ENCODE measurements at regions not wholly inside any gene's neighbourhood (a gene's known extent, or its start where the extent isn't known, plus 50 kb on each side); places are given as distances from the start of the nearest gene placed in this dataset.
"Not testable (repeated sequence)": the region's sequence is repeated elsewhere in the genome, so short reads cannot be mapped to it uniquely, and the experiment has no call there.

- Histone ChIP-seq H3K4me3 (ENCODE audit: low read length in 2 of 2) (no peak overlapping the region), H3K27me3 (ENCODE audit: control insufficient read depth in 2 of 2, insufficient read depth in 2 of 2, low read length in 2 of 2) (no peaks in the 10 kb centered on the region), H3K9ac (ENCODE audit: low read depth in 1 of 2, low read length in 2 of 2) (no peak overlapping the region)
Observed at GRCh38 chr12:84422340-84422739, 490.3 kb downstream of the SLC6A15 start.

GRCh38 chr12:84421103-84421502 lies 491.5 kb downstream of the SLC6A15 start:
- no peaks in the 10 kb centered on the region for H3K36me3 ChIP-seq (ENCODE audit: control insufficient read depth in 2 of 2, insufficient read depth in 2 of 2, low read length in 2 of 2)
- H3K27me3 ChIP-seq (ENCODE audit: control insufficient read depth in 2 of 2, insufficient read depth in 2 of 2, low read length in 2 of 2) = no peaks in the 10 kb centered on the region
- H3K4me3 ChIP-seq (ENCODE audit: low read length in 2 of 2) = no peak overlapping the region
- no peak overlapping the region for H3K9ac ChIP-seq (ENCODE audit: low read depth in 1 of 2, low read length in 2 of 2)
- no peaks in the 10 kb centered on the region for H3K9me3 ChIP-seq (ENCODE audit: control insufficient read depth in 2 of 2, low read length in 2 of 2)
- H3K4me1 ChIP-seq (ENCODE audit: control insufficient read depth in 2 of 2, insufficient read depth in 2 of 2, low read length in 2 of 2) = no peaks in the 10 kb centered on the region
- no peak overlapping the region for H3K27ac ChIP-seq (ENCODE audit: low read depth in 2 of 2, low read length in 2 of 2)

More at GRCh38 chr12:84422340-84422739, 490.3 kb downstream of the SLC6A15 start:
- H3K27ac ChIP-seq (ENCODE audit: low read depth in 2 of 2, low read length in 2 of 2) = no peak overlapping the region
- no peaks in the 10 kb centered on the region for H3K9me3 ChIP-seq (ENCODE audit: control insufficient read depth in 2 of 2, low read length in 2 of 2)
- H3K36me3 ChIP-seq (ENCODE audit: control insufficient read depth in 2 of 2, insufficient read depth in 2 of 2, low read length in 2 of 2) = no peaks in the 10 kb centered on the region
- H3K4me1 ChIP-seq (ENCODE audit: control insufficient read depth in 2 of 2, insufficient read depth in 2 of 2, low read length in 2 of 2) = no peaks in the 10 kb centered on the region

- no peak overlapping the region for H3K27ac ChIP-seq (ENCODE audit: low read depth in 2 of 2, low read length in 2 of 2)
- H3K36me3 ChIP-seq (ENCODE audit: control insufficient read depth in 2 of 2, insufficient read depth in 2 of 2, low read length in 2 of 2) = no peaks in the 10 kb centered on the region
- no peaks in the 10 kb centered on the region for H3K9me3 ChIP-seq (ENCODE audit: control insufficient read depth in 2 of 2, low read length in 2 of 2)
- H3K4me1 ChIP-seq (ENCODE audit: control insufficient read depth in 2 of 2, insufficient read depth in 2 of 2, low read length in 2 of 2) = no peaks in the 10 kb centered on the region
- H3K4me3 ChIP-seq (ENCODE audit: low read length in 2 of 2) = no peak overlapping the region
- H3K27me3 ChIP-seq (ENCODE audit: control insufficient read depth in 2 of 2, insufficient read depth in 2 of 2, low read length in 2 of 2) = no peaks in the 10 kb centered on the region
- H3K9ac ChIP-seq (ENCODE audit: low read depth in 1 of 2, low read length in 2 of 2) = no peak overlapping the region
Observed at GRCh38 chr12:84416626-84417025, 496.0 kb downstream of the SLC6A15 start.

GRCh38 chr12:84415946-84416345 lies 496.7 kb downstream of the SLC6A15 start:
- H3K9ac ChIP-seq (ENCODE audit: low read depth in 1 of 2, low read length in 2 of 2) = no peak overlapping the region
- no peak overlapping the region for H3K27ac ChIP-seq (ENCODE audit: low read depth in 2 of 2, low read length in 2 of 2)
- H3K4me3 ChIP-seq (ENCODE audit: low read length in 2 of 2) = no peak overlapping the region
- H3K4me1 ChIP-seq (ENCODE audit: control insufficient read depth in 2 of 2, insufficient read depth in 2 of 2, low read length in 2 of 2) = no peaks in the 10 kb centered on the region
- H3K9me3 ChIP-seq (ENCODE audit: control insufficient read depth in 2 of 2, low read length in 2 of 2) = no peaks in the 10 kb centered on the region
- H3K27me3 ChIP-seq (ENCODE audit: control insufficient read depth in 2 of 2, insufficient read depth in 2 of 2, low read length in 2 of 2) = no peaks in the 10 kb centered on the region
- H3K36me3 ChIP-seq (ENCODE audit: control insufficient read depth in 2 of 2, insufficient read depth in 2 of 2, low read length in 2 of 2) = no peaks in the 10 kb centered on the region

- H3K4me3 ChIP-seq (ENCODE audit: low read length in 2 of 2) = no peak overlapping the region
- H3K27me3 ChIP-seq (ENCODE audit: control insufficient read depth in 2 of 2, insufficient read depth in 2 of 2, low read length in 2 of 2) = no peaks in the 10 kb centered on the region
- H3K27ac ChIP-seq (ENCODE audit: low read depth in 2 of 2, low read length in 2 of 2) = no peak overlapping the region
- no peak overlapping the region for H3K9ac ChIP-seq (ENCODE audit: low read depth in 1 of 2, low read length in 2 of 2)
- no peaks in the 10 kb centered on the region for H3K36me3 ChIP-seq (ENCODE audit: control insufficient read depth in 2 of 2, insufficient read depth in 2 of 2, low read length in 2 of 2)
- H3K4me1 ChIP-seq (ENCODE audit: control insufficient read depth in 2 of 2, insufficient read depth in 2 of 2, low read length in 2 of 2) = no peaks in the 10 kb centered on the region
- no peaks in the 10 kb centered on the region for H3K9me3 ChIP-seq (ENCODE audit: control insufficient read depth in 2 of 2, low read length in 2 of 2)
Observed at GRCh38 chr12:84413656-84414055, 498.9 kb downstream of the SLC6A15 start.

- no peaks in the 10 kb centered on the region for H3K4me1 ChIP-seq (ENCODE audit: control insufficient read depth in 2 of 2, insufficient read depth in 2 of 2, low read length in 2 of 2)
- no peak overlapping the region for H3K4me3 ChIP-seq (ENCODE audit: low read length in 2 of 2)
- no peaks in the 10 kb centered on the region for H3K36me3 ChIP-seq (ENCODE audit: control insufficient read depth in 2 of 2, insufficient read depth in 2 of 2, low read length in 2 of 2)
- no peak overlapping the region for H3K27ac ChIP-seq (ENCODE audit: low read depth in 2 of 2, low read length in 2 of 2)
- no peaks in the 10 kb centered on the region for H3K27me3 ChIP-seq (ENCODE audit: control insufficient read depth in 2 of 2, insufficient read depth in 2 of 2, low read length in 2 of 2)
- H3K9me3 ChIP-seq (ENCODE audit: control insufficient read depth in 2 of 2, low read length in 2 of 2) = no peaks in the 10 kb centered on the region
- H3K9ac ChIP-seq (ENCODE audit: low read depth in 1 of 2, low read length in 2 of 2) = no peak overlapping the region
Observed at GRCh38 chr12:84412226-84412625, 500.4 kb downstream of the SLC6A15 start.

- Histone ChIP-seq H3K9me3 (ENCODE audit: control insufficient read depth in 2 of 2, low read length in 2 of 2) (no peaks in the 10 kb centered on the region), H3K36me3 (ENCODE audit: control insufficient read depth in 2 of 2, insufficient read depth in 2 of 2, low read length in 2 of 2) (no peaks in the 10 kb centered on the region), H3K4me1 (ENCODE audit: control insufficient read depth in 2 of 2, insufficient read depth in 2 of 2, low read length in 2 of 2) (no peaks in the 10 kb centered on the region), H3K9ac (ENCODE audit: low read depth in 1 of 2, low read length in 2 of 2) (no peak overlapping the region), H3K27me3 (ENCODE audit: control insufficient read depth in 2 of 2, insufficient read depth in 2 of 2, low read length in 2 of 2) (no peaks in the 10 kb centered on the region), H3K4me3 (ENCODE audit: low read length in 2 of 2) (no peak overlapping the region), H3K27ac (ENCODE audit: low read depth in 2 of 2, low read length in 2 of 2) (no peak overlapping the region)
Observed at GRCh38 chr12:84411031-84411430, 501.6 kb downstream of the SLC6A15 start.

GRCh38 chr12:84408936-84409335 lies 503.7 kb downstream of the SLC6A15 start:
- Histone ChIP-seq H3K4me3 (ENCODE audit: low read length in 2 of 2) (no peak overlapping the region), H3K27me3 (ENCODE audit: control insufficient read depth in 2 of 2, insufficient read depth in 2 of 2, low read length in 2 of 2) (no peaks in the 10 kb centered on the region), H3K4me1 (ENCODE audit: control insufficient read depth in 2 of 2, insufficient read depth in 2 of 2, low read length in 2 of 2) (no peaks in the 10 kb centered on the region), H3K36me3 (ENCODE audit: control insufficient read depth in 2 of 2, insufficient read depth in 2 of 2, low read length in 2 of 2) (no peaks in the 10 kb centered on the region), H3K27ac (ENCODE audit: low read depth in 2 of 2, low read length in 2 of 2) (no peak overlapping the region), H3K9ac (ENCODE audit: low read depth in 1 of 2, low read length in 2 of 2) (no peak overlapping the region), H3K9me3 (ENCODE audit: control insufficient read depth in 2 of 2, low read length in 2 of 2) (no peaks in the 10 kb centered on the region)

- H3K36me3 ChIP-seq (ENCODE audit: control insufficient read depth in 2 of 2, insufficient read depth in 2 of 2, low read length in 2 of 2); H3K9ac ChIP-seq (ENCODE audit: low read depth in 1 of 2, low read length in 2 of 2); H3K27me3 ChIP-seq (ENCODE audit: control insufficient read depth in 2 of 2, insufficient read depth in 2 of 2, low read length in 2 of 2); H3K27ac ChIP-seq (ENCODE audit: low read depth in 2 of 2, low read length in 2 of 2); H3K4me1 ChIP-seq (ENCODE audit: control insufficient read depth in 2 of 2, insufficient read depth in 2 of 2, low read length in 2 of 2); H3K9me3 ChIP-seq (ENCODE audit: control insufficient read depth in 2 of 2, low read length in 2 of 2); H3K4me3 ChIP-seq (ENCODE audit: low read length in 2 of 2): not testable (repeated sequence)
Observed at GRCh38 chr12:84406720-84407119, 505.9 kb downstream of the SLC6A15 start.

- Histone ChIP-seq H3K27me3 (ENCODE audit: control insufficient read depth in 2 of 2, insufficient read depth in 2 of 2, low read length in 2 of 2) (no peaks in the 10 kb centered on the region), H3K36me3 (ENCODE audit: control insufficient read depth in 2 of 2, insufficient read depth in 2 of 2, low read length in 2 of 2) (no peaks in the 10 kb centered on the region), H3K9me3 (ENCODE audit: control insufficient read depth in 2 of 2, low read length in 2 of 2) (no peaks in the 10 kb centered on the region), H3K27ac (ENCODE audit: low read depth in 2 of 2, low read length in 2 of 2) (no peak overlapping the region), H3K4me1 (ENCODE audit: control insufficient read depth in 2 of 2, insufficient read depth in 2 of 2, low read length in 2 of 2) (no peaks in the 10 kb centered on the region), H3K9ac (ENCODE audit: low read depth in 1 of 2, low read length in 2 of 2) (no peak overlapping the region), H3K4me3 (ENCODE audit: low read length in 2 of 2) (no peak overlapping the region)
Observed at GRCh38 chr12:84397846-84398245, 514.8 kb downstream of the SLC6A15 start.

- Histone ChIP-seq H3K4me1 (ENCODE audit: control insufficient read depth in 2 of 2, insufficient read depth in 2 of 2, low read length in 2 of 2) (no peaks in the 10 kb centered on the region), H3K4me3 (ENCODE audit: low read length in 2 of 2) (no peak overlapping the region), H3K9ac (ENCODE audit: low read depth in 1 of 2, low read length in 2 of 2) (no peak overlapping the region), H3K27ac (ENCODE audit: low read depth in 2 of 2, low read length in 2 of 2) (no peak overlapping the region), H3K27me3 (ENCODE audit: control insufficient read depth in 2 of 2, insufficient read depth in 2 of 2, low read length in 2 of 2) (no peaks in the 10 kb centered on the region), H3K9me3 (ENCODE audit: control insufficient read depth in 2 of 2, low read length in 2 of 2) (no peaks in the 10 kb centered on the region), H3K36me3 (ENCODE audit: control insufficient read depth in 2 of 2, insufficient read depth in 2 of 2, low read length in 2 of 2) (no peaks in the 10 kb centered on the region)
Observed at GRCh38 chr12:84397263-84397662, 515.3 kb downstream of the SLC6A15 start.
